K562 (cell line): ENCODE measurements at regions not wholly inside any gene's neighbourhood (a gene's known extent, or its start where the extent isn't known, plus 50 kb on each side); places are given as distances from the start of the nearest gene placed in this dataset.
A peak's percentile ranks its signal among the peaks of the same experiment; 100 is the strongest.

Experiments used
- ATAC-seq: fragments of 200-7000 bp; cut with Tn5 transposase; 3 replicates; pipeline ENCODE4 v1.9.1; 2020; ENCODE audit warnings: moderate library complexity
- BruUV-seq: library from RNA; stranded (reverse); fragments of 400-500 nt; replicated peaks from 2 replicates; lab custom pipeline; 2021; lab: Mats Ljungman, UMichigan
- CTCF ChIA-PET: fragments of 300-600 bp; formaldehyde crosslinking; extraction: SDS; loops from one replicate; lab custom pipeline; 2021; ENCODE audit warnings: low intra/inter-chr PET ratio; lab: Yijun Ruan, JAX
- POLR2A ChIA-PET: fragments of 300-600, 350-650 bp; sonication (Branson Sonifier 250); formaldehyde crosslinking; extraction: SDS; loops from one replicate; lab custom pipeline; 2021; ENCODE audit warnings: antibody characterized with exemption, inconsistent platforms; lab: Yijun Ruan, JAX
- DNase-seq, 4 experiments: peaks; one replicate each; pipeline versions ENCODE4 v3.0.0 to v3.0.0-alpha.2; 2011 to 2018; ENCODE audit warnings: low spot score in 3 of 4, mixed read lengths in 3 of 4; ENCODE audit errors: extremely low read depth in 1 of 4
- FAIRE-seq: peaks from 2 replicates; lab custom pipeline; 2011; peaks lifted over from hg19 to GRCh38; lab: Jason Lieb, UNC
- H2AFZ ChIP-seq: 2 replicates; pipeline ENCODE4 v1.6.0; 2011; ENCODE audit warnings: low read depth, low read length, control low read depth, inconsistent platforms
- H3K27ac ChIP-seq: fragments of 200-600 bp; 3 replicates; pipeline ENCODE4 v1.8.0; 2011; ENCODE audit warnings: low read depth, mild to moderate bottlenecking, control low read depth, inconsistent platforms, low read length, moderate library complexity, mixed read lengths; ENCODE audit errors: extremely low read depth
- H3K27me3 ChIP-seq, 2 experiments: fragments of 300-600 bp in 1 of 2; 2 replicates in 1 of 2; 3 replicates in 1 of 2; pipeline versions ENCODE4 v1.6.0 to v1.8.0; 2011; ENCODE audit warnings: inconsistent platforms in 2 of 2, low read length in 2 of 2, mild to moderate bottlenecking in 1 of 2, mixed read lengths in 1 of 2, moderate library complexity in 1 of 2; ENCODE audit not compliant: control insufficient read depth in 2 of 2, insufficient read depth in 2 of 2
- H3K36me3 ChIP-seq: fragments of 300-600 bp; 3 replicates; pipeline ENCODE4 v1.8.0; 2011; ENCODE audit warnings: mild to moderate bottlenecking, low read length, inconsistent platforms; ENCODE audit not compliant: control insufficient read depth, insufficient read depth
- H3K4me1 ChIP-seq, 2 experiments: fragments of 200-600 bp in 1 of 2; replicated peaks in 1 of 2; 2 replicates in 1 of 2; 3 replicates in 1 of 2; pipeline versions ENCODE4 v1.5.1 to v1.8.0; 2011; ENCODE audit warnings: inconsistent platforms in 2 of 2, low read length in 2 of 2, mild to moderate bottlenecking in 1 of 2, mixed read lengths in 1 of 2, moderate library complexity in 1 of 2; ENCODE audit not compliant: control insufficient read depth in 2 of 2, insufficient read depth in 2 of 2
- H3K4me2 ChIP-seq: 2 replicates; pipeline ENCODE4 v1.6.1; 2011; ENCODE audit warnings: low read length, control low read depth, inconsistent platforms, mixed read lengths; ENCODE audit not compliant: insufficient read depth
- H3K4me3 ChIP-seq: fragments of 200-600 bp; sonication (generic), shearing (Covaris generic); 2 replicates; pipeline ENCODE4 v1.5.1; 2016; ENCODE audit warnings: control low read depth, inconsistent platforms
- H3K79me2 ChIP-seq: fragments of 200-600 bp; 3 replicates; pipeline ENCODE4 v1.8.0; 2011; ENCODE audit warnings: low read length, inconsistent platforms; ENCODE audit not compliant: control insufficient read depth, insufficient read depth
- H3K9ac ChIP-seq, 2 experiments: 2 replicates each; pipeline versions ENCODE4 v1.6.0 to v1.6.1; 2011; ENCODE audit warnings: low read depth in 2 of 2, low read length in 2 of 2, control low read depth in 1 of 2, inconsistent platforms in 1 of 2, mild to moderate bottlenecking in 1 of 2, mixed read lengths in 1 of 2; ENCODE audit not compliant: insufficient read depth in 1 of 2
- H3K9me1 ChIP-seq: one replicate; pipeline ENCODE4 v1.6.0; 2011; ENCODE audit warnings: inconsistent platforms, mild to moderate bottlenecking, low read length, moderate library complexity; ENCODE audit not compliant: control insufficient read depth, insufficient read depth
- H3K9me3 ChIP-seq: replicated peaks from 2 replicates; pipeline ENCODE4 v1.5.1; 2011; ENCODE audit warnings: low read depth, low read length, inconsistent platforms; ENCODE audit not compliant: control insufficient read depth, insufficient read depth
- H4K20me1 ChIP-seq: replicated peaks from 2 replicates; pipeline ENCODE4 v1.6.1; 2011; ENCODE audit warnings: low read length, inconsistent platforms, mixed read lengths; ENCODE audit not compliant: control insufficient read depth, insufficient read depth
- ARID2 ChIP-seq: fragments of 450-650 bp; IDR thresholded peaks from 2 replicates; pipeline ENCODE4 v1.6.1; 2017; ENCODE audit warnings: antibody characterized with exemption, mild to moderate bottlenecking
- ATF6 ChIP-seq: sonication (generic); formaldehyde crosslinking; IDR thresholded peaks from 2 replicates; pipeline ENCODE4 v1.4.0; 2020; ENCODE audit warnings: mild to moderate bottlenecking, missing genetic modification reagents
- HBP1 ChIP-seq: fragments of 450-650 bp; formaldehyde crosslinking; IDR thresholded peaks from 2 replicates; pipeline ENCODE4 v1.4.0; 2022; ENCODE audit warnings: missing genetic modification characterization
- HNRNPL ChIP-seq: fragments of 200-400 bp; formaldehyde crosslinking; IDR thresholded peaks from 2 replicates; pipeline ENCODE4 v1.6.1; 2017; ENCODE audit warnings: low read depth, mild to moderate bottlenecking, low read length
- MTA2 ChIP-seq: fragments of 450-650 bp; IDR thresholded peaks from 2 replicates; pipeline ENCODE4 v1.6.1; 2016; ENCODE audit warnings: low read depth
- MXD1 ChIP-seq: fragments of 250-450 bp; sonication (Bioruptor Pico); IDR thresholded peaks from 2 replicates; pipeline ENCODE4 v1.8.0; 2021; ENCODE audit warnings: borderline replicate concordance, mild to moderate bottlenecking, moderate library complexity; ENCODE audit not compliant: poor library complexity, severe bottlenecking
- RBM22 ChIP-seq: fragments of 200-400 bp; formaldehyde crosslinking; IDR thresholded peaks from 2 replicates; pipeline ENCODE4 v1.6.1; 2018; ENCODE audit warnings: low read length, low read depth; ENCODE audit not compliant: poor library complexity, severe bottlenecking
- RREB1 ChIP-seq: fragments of 250-450 bp; sonication (Bioruptor Pico); IDR thresholded peaks from 2 replicates; pipeline ENCODE4 v1.4.0; 2020
- SMARCA5 ChIP-seq: fragments of 450-650 bp; IDR thresholded peaks from 2 replicates; pipeline ENCODE4 v1.6.1; 2016
- TEAD2 ChIP-seq: fragments of 450-650 bp; IDR thresholded peaks from 2 replicates; pipeline ENCODE4 v1.6.1; 2016; ENCODE audit warnings: missing genetic modification characterization, control low read depth, missing compliant biosample characterization
- WGBS: fragments of 100-300 bp; shearing (Covaris generic); methylation state at CpG from one replicate; pipeline ENCODE4 v1.1.6; 2016; ENCODE audit warnings: low coverage, mixed read lengths; ENCODE audit not compliant: insufficient coverage; ENCODE audit errors: missing lambda C conversion rate; 5-methylcytosine and 5-hydroxymethylcytosine counted together
- in situ Hi-C: fragments of 300-500 bp; cut with MboI; formaldehyde crosslinking; loops from 4 replicates; pipeline ENCODE4 v1.15.0; 2018; ENCODE audit warnings: inconsistent platforms, mixed read lengths
- intact Hi-C: fragments of 100-400 bp; cut with micrococcal nuclease; formaldehyde crosslinking; loops from 2 replicates; pipeline ENCODE4 v1.14.2; 2022

- H3K4me3 ChIP-seq, result no peak overlapping the region
- no peaks in the 10 kb centered on the region for H4K20me1 ChIP-seq
- H3K9me3 ChIP-seq, result no peaks in the 10 kb centered on the region
- DNase-seq (peak; percentile 63 to 88 (median 76)), ATAC-seq (peak; percentile 85), FAIRE-seq (peak; percentile 95)
- WGBS, result 8% methylated on average over 3 of the region's 3 CpGs
- no peaks in the 10 kb centered on the region for H3K9me1 ChIP-seq
- H3K27me3 ChIP-seq, result no peaks in the 10 kb centered on the region
- H3K9ac ChIP-seq, result peak overlapping the region; percentile 21 to 29; a peak in 3 of 4 replicates
- ChIA-PET POLR2A (interaction anchor here (0.5 to 1.8 kb wide), 7 partner anchors 12 to 92 kb away, joined by 3 to 6 read pairs (median 3); no protein-coding TSS in a partner anchor), CTCF (no interaction called here)
- H3K79me2 ChIP-seq, result no peaks in the 10 kb centered on the region
- no peaks in the 10 kb centered on the region for H3K36me3 ChIP-seq
- H3K4me2 ChIP-seq, result peak overlapping the region; percentile 61
- in situ Hi-C loops (no loop called here), intact Hi-C loops (loop anchor here (1.0 to 5.0 kb wide), 3 partner anchors 31 to 123 kb away; no protein-coding TSS in a partner anchor)
- peak overlapping the region; percentile 54 for H2AFZ ChIP-seq
- H3K27ac ChIP-seq, result peak overlapping the region; percentile 26
- peaks cover 20 to 65% of the 10 kb centered on the region in 2 experiments for H3K4me1 ChIP-seq
- BruUV-seq, result no TSS peak
- TF ChIP-seq HBP1 (no peak), RBM22 (no peak), MXD1 (CRISPR knock-in tag) (no peak), ATF6 (CRISPR knock-in tag) (no peak), TEAD2 (peak; percentile 66; the same call in 1 of the 2 replicates), RREB1 (CRISPR knock-in tag) (no peak), ARID2 (no peak), MTA2 (no peak), HNRNPL (no peak), SMARCA5 (no peak)
Measured at GRCh38 chr4:10203851-10204250, 87.3 kb upstream of the WDR1 start.
